ENCODE measurements at regions not wholly inside any gene's neighbourhood (a gene's known extent, or its start where the extent isn't known, plus 50 kb on each side); places are given as distances from the start of the nearest gene placed in this dataset.
A peak's percentile ranks its signal among the peaks of the same experiment; 100 is the strongest.

DNA sequence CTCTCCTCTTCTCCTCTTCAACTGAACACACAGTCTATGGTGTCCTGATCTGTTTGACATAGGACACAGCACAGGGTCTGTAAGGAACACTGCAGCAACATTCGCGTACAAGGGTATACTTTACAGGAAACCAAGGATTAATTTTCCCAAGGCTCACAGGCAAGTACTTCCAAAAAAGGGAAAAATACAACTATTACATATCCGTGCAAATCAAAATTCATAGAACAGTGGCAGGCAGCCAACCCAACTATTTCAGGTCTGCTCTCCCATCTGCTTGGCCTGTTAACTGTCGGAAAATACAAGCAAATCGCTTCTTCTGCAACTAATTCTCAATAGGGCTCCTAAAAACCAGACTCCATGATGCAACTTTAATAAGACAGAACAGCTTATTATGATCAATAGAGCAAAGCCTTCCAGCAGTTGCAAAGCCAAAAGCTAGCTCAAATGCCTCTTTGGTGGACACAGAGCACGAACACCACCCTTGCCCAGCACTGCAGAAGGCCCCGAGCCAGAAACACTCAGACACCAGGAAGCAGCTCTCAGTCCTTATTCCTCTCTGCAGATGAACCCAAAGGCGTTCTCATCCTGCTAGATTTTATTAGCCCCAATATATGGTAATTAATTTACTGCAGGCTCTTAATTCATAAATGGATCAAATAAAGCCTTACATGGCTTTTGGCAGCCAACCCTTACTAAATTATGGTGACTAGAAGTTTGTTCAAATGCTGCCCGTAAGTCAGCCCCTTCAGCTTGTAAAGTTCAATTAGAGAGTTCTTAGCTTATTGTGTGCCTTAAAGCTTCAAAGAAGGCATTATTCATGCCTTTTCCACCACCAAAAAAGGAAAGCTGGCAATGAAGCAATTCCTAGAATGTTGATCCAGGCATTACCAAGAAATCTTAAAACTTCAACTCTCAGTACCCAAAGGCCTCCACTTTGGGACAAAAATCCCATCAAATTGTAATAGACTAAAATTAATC, 68.8 kb downstream of the ZNF608 start:
- Histone ChIP-seq H3K9me3 (no peaks in the 10 kb centered on the region), H3K27me3 (no peaks in the 10 kb centered on the region), H3K27ac (peak overlapping the region in 2 of 4 donors; percentile 3 to 51), H3K4me3 (no peak overlapping the region), H3K36me3 (no peaks in the 10 kb centered on the region), H3K4me1 (peaks cover 35 to 51% (median 49%) of the 10 kb centered on the region in 3 donors)
- no peak for TF ChIP-seq CTCF (IDR thresholded peaks at IDR 0.05)
- FAIRE-seq: no peak
- peak in 3 of 4 donors; percentile 14 to 37 (median 33) for ATAC-seq
- 61 to 70% methylated on average over 9 of the region's 9 CpGs for WGBS, 2 donors
- intact Hi-C loops (cut with DNase I): no loop called here
- no peak for DNase-seq

GRCh38 chr5:124675931-124676846, 70.2 kb downstream of the ZNF608 start:
- no peak for TF ChIP-seq CTCF (IDR thresholded peaks at IDR 0.05)
- peak; percentile 29 for FAIRE-seq
- H3K27me3 ChIP-seq: no peaks in the 10 kb centered on the region
- DNase-seq: no peak
- peaks cover 40 to 62% (median 60%) of the 10 kb centered on the region in 3 donors for H3K4me1 ChIP-seq
- 37% methylated on average over 6 of the region's 6 CpGs for WGBS, 2 donors
- intact Hi-C loops (cut with DNase I): no loop called here
- H3K9me3 ChIP-seq: no peaks in the 10 kb centered on the region
- ATAC-seq: peak in 2 of 4 donors; percentile 52 to 61
- no peak overlapping the region for H3K4me3 ChIP-seq
- H3K27ac ChIP-seq: peak overlapping the region in 2 of 4 donors; percentile 1 to 41
- H3K36me3 ChIP-seq: no peaks in the 10 kb centered on the region

- Histone ChIP-seq H3K27ac (peak overlapping the region in 1 of 4 donors; percentile 23), H3K27me3 (no peaks in the 10 kb centered on the region), H3K36me3 (no peaks in the 10 kb centered on the region), H3K9me3 (no peaks in the 10 kb centered on the region), H3K4me1 (peaks cover 36 to 60% (median 40%) of the 10 kb centered on the region in 3 donors), H3K4me3 (no peak overlapping the region)
- TF ChIP-seq CTCF (IDR thresholded peaks at IDR 0.05): no peak
- 25 to 27% methylated on average over 1 of the region's 1 CpG for WGBS, 2 donors
- peak in 3 of 4 donors; percentile 6 to 32 (median 6) for ATAC-seq
- DNase-seq: no peak
- FAIRE-seq: no peak
- intact Hi-C loops (cut with DNase I): no loop called here
Measured at GRCh38 chr5:124671193-124671592, 75.2 kb downstream of the ZNF608 start.

- Histone ChIP-seq H3K4me1 (peaks cover 35 to 60% (median 36%) of the 10 kb centered on the region in 3 donors), H3K27me3 (no peaks in the 10 kb centered on the region), H3K27ac (peak overlapping the region in 2 of 4 donors; percentile 10 to 23), H3K36me3 (no peaks in the 10 kb centered on the region), H3K9me3 (no peaks in the 10 kb centered on the region), H3K4me3 (no peak overlapping the region)
- TF ChIP-seq CTCF (IDR thresholded peaks at IDR 0.05): no peak
- intact Hi-C loops (cut with DNase I): no loop called here
- FAIRE-seq (no peak), DNase-seq (no peak), ATAC-seq (peak; percentile 37 to 75 (median 67))
- WGBS, 2 donors: 20 to 33% methylated on average over 3 of the region's 3 CpGs
Measured at GRCh38 chr5:124670722-124671184, 75.7 kb downstream of the ZNF608 start.
